ENCODE measurements at regions not wholly inside any gene's neighbourhood (a gene's known extent, or its start where the extent isn't known, plus 50 kb on each side); places are given as distances from the start of the nearest gene placed in this dataset.

GRCh38 chr1:106755682-106756406 is 300.6 kb upstream of the PRMT6 start:
- Histone ChIP-seq H3K36me3 (ENCODE audit: insufficient read depth, low read length) (no peaks in the 10 kb centered on the region), H2AFZ (ENCODE audit: low read length, unreplicated experiment) (no peak overlapping the region)

DNA sequence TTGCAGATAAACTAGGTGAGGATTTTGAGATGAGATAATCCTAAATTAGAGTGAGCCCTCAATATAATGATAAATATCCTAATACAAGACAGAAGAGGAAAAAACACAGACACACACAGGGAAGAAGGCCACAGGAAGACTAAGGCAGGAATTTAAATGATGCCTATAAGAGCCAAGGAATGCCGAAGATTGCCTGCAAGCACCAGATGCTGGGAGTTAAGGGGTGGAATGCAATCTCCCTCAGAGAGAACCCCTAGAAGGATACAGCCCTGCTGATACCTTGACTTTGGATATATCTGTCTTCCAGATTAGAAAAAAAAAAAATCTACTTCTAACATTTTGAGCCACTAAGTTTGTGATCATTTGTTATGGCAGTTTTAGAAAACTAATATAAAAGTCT is 299.7 kb upstream of the PRMT6 start:
- no peaks in the 10 kb centered on the region for H3K4me1 ChIP-seq (ENCODE audit: control insufficient read depth, insufficient read depth, low read length, unreplicated experiment)
- H3K36me3 ChIP-seq (ENCODE audit: insufficient read depth, low read length), result no peaks in the 10 kb centered on the region
- H2AFZ ChIP-seq (ENCODE audit: low read length, unreplicated experiment), result no peak overlapping the region
- H3K27ac ChIP-seq (ENCODE audit: low read depth, low read length), result no peak overlapping the region
- H3K4me3 ChIP-seq (ENCODE audit: low read depth, low read length), result no peak overlapping the region
- H3K79me2 ChIP-seq (ENCODE audit: control insufficient read depth, insufficient read depth, low read length, unreplicated experiment), result no peaks in the 10 kb centered on the region
- H3K27me3 ChIP-seq (ENCODE audit: insufficient read depth, low read length), result no peaks in the 10 kb centered on the region

More at GRCh38 chr1:106755682-106756406, 300.6 kb upstream of the PRMT6 start:
- no peak overlapping the region for H3K27ac ChIP-seq (ENCODE audit: low read depth, low read length)
- H3K4me1 ChIP-seq (ENCODE audit: control insufficient read depth, insufficient read depth, low read length, unreplicated experiment), result no peaks in the 10 kb centered on the region
- no peaks in the 10 kb centered on the region for H3K27me3 ChIP-seq (ENCODE audit: insufficient read depth, low read length)
- no peaks in the 10 kb centered on the region for H3K79me2 ChIP-seq (ENCODE audit: control insufficient read depth, insufficient read depth, low read length, unreplicated experiment)
- no peak overlapping the region for H3K4me3 ChIP-seq (ENCODE audit: low read depth, low read length)

GRCh38 chr1:106768077-106768476 is 288.4 kb upstream of the PRMT6 start:
- H3K36me3 ChIP-seq (ENCODE audit: insufficient read depth, low read length), result no peaks in the 10 kb centered on the region
- H3K79me2 ChIP-seq (ENCODE audit: control insufficient read depth, insufficient read depth, low read length, unreplicated experiment), result no peaks in the 10 kb centered on the region
- no peak overlapping the region for H3K4me3 ChIP-seq (ENCODE audit: low read depth, low read length)
- peak overlapping the region; percentile 41 for H3K27ac ChIP-seq (ENCODE audit: low read depth, low read length)
- no peaks in the 10 kb centered on the region for H3K27me3 ChIP-seq (ENCODE audit: insufficient read depth, low read length)
- H3K4me1 ChIP-seq (ENCODE audit: control insufficient read depth, insufficient read depth, low read length, unreplicated experiment), result no peaks in the 10 kb centered on the region
- H2AFZ ChIP-seq (ENCODE audit: low read length, unreplicated experiment), result no peak overlapping the region

- H3K4me3 ChIP-seq (ENCODE audit: low read depth, low read length), result no peak overlapping the region
- H3K79me2 ChIP-seq (ENCODE audit: control insufficient read depth, insufficient read depth, low read length, unreplicated experiment), result no peaks in the 10 kb centered on the region
- no peak overlapping the region for H2AFZ ChIP-seq (ENCODE audit: low read length, unreplicated experiment)
- no peaks in the 10 kb centered on the region for H3K36me3 ChIP-seq (ENCODE audit: insufficient read depth, low read length)
- H3K4me1 ChIP-seq (ENCODE audit: control insufficient read depth, insufficient read depth, low read length, unreplicated experiment), result no peaks in the 10 kb centered on the region
- H3K27ac ChIP-seq (ENCODE audit: low read depth, low read length), result peak overlapping the region; percentile 41
- H3K27me3 ChIP-seq (ENCODE audit: insufficient read depth, low read length), result no peaks in the 10 kb centered on the region
Observed at GRCh38 chr1:106768501-106768900, 288.0 kb upstream of the PRMT6 start.

- no peaks in the 10 kb centered on the region for H3K4me1 ChIP-seq (ENCODE audit: control insufficient read depth, insufficient read depth, low read length, unreplicated experiment)
- no peaks in the 10 kb centered on the region for H3K79me2 ChIP-seq (ENCODE audit: control insufficient read depth, insufficient read depth, low read length, unreplicated experiment)
- H3K36me3 ChIP-seq (ENCODE audit: insufficient read depth, low read length), result no peaks in the 10 kb centered on the region
- no peak overlapping the region for H3K27ac ChIP-seq (ENCODE audit: low read depth, low read length)
- no peaks in the 10 kb centered on the region for H3K27me3 ChIP-seq (ENCODE audit: insufficient read depth, low read length)
- H2AFZ ChIP-seq (ENCODE audit: low read length, unreplicated experiment), result no peak overlapping the region
- no peak overlapping the region for H3K4me3 ChIP-seq (ENCODE audit: low read depth, low read length)
Observed at GRCh38 chr1:106773206-106773605, 283.3 kb upstream of the PRMT6 start.

GRCh38 chr1:106780066-106780465 is 276.4 kb upstream of the PRMT6 start:
- Histone ChIP-seq H3K4me1 (ENCODE audit: control insufficient read depth, insufficient read depth, low read length, unreplicated experiment) (no peaks in the 10 kb centered on the region), H2AFZ (ENCODE audit: low read length, unreplicated experiment) (no peak overlapping the region), H3K79me2 (ENCODE audit: control insufficient read depth, insufficient read depth, low read length, unreplicated experiment) (no peaks in the 10 kb centered on the region), H3K27me3 (ENCODE audit: insufficient read depth, low read length) (no peaks in the 10 kb centered on the region), H3K4me3 (ENCODE audit: low read depth, low read length) (no peak overlapping the region), H3K27ac (ENCODE audit: low read depth, low read length) (no peak overlapping the region), H3K36me3 (ENCODE audit: insufficient read depth, low read length) (no peaks in the 10 kb centered on the region)

DNA sequence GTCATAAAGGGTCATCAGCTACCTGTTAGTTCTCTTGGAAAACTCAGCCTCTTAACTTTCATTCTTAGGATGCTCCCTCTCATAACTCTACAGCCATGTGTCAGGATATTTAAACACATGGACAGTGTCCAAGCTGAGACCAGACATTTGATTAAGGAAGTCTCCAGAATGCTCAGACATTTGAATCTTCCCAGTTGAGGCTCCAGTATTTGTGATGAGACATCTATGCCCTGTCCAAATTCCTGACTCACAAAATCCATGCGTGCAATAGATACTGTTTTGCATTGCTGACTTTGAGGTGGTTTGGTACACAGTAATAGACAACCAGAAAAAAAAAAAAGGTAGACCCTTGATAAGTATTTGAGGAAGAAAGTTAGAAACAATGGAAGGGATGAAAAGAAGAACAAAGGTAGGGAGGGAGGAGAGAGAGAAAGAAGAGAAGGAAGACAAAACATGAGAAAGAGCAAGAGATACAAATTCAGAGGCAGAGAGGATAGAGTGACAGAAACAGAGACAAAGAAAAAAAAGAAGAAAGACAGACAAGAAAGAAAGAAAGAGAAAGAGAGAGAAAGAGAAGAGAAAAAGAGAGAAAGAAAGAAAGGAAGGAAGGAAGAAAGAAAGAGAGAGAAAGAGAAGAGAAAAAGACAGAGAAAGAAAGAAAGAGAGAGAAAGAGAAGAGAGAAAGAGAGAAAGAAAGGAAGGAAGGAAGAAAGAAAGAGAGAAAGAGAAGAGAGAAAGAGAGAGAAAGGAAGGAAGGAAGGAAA is 275.5 kb upstream of the PRMT6 start:
- H3K27me3 ChIP-seq (ENCODE audit: insufficient read depth, low read length), result no peaks in the 10 kb centered on the region
- no peak overlapping the region for H2AFZ ChIP-seq (ENCODE audit: low read length, unreplicated experiment)
- H3K27ac ChIP-seq (ENCODE audit: low read depth, low read length), result no peak overlapping the region
- H3K4me1 ChIP-seq (ENCODE audit: control insufficient read depth, insufficient read depth, low read length, unreplicated experiment), result no peaks in the 10 kb centered on the region
- H3K4me3 ChIP-seq (ENCODE audit: low read depth, low read length), result no peak overlapping the region
- H3K36me3 ChIP-seq (ENCODE audit: insufficient read depth, low read length), result no peaks in the 10 kb centered on the region
- H3K79me2 ChIP-seq (ENCODE audit: control insufficient read depth, insufficient read depth, low read length, unreplicated experiment), result no peaks in the 10 kb centered on the region

DNA sequence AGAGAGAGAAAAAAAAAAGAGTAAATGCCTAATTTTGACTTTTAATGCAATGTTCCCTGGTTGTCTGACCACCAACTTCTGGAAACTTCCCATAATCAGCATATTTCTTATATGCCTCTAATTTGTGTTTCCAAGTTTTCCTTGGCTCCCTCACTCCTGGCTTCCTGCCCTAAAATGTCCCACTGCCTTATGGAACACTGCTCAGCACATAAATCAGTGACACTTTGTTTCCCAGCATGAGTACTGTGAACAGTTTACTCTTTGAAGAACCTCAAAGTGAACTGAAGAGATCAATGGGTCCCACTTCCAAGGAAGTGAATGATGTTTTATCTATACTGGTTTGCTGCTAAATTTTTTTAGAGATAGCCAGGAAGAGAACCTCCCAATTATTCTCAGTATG is 271.3 kb upstream of the PRMT6 start:
- Histone ChIP-seq H3K4me1 (ENCODE audit: control insufficient read depth, insufficient read depth, low read length, unreplicated experiment) (no peaks in the 10 kb centered on the region), H2AFZ (ENCODE audit: low read length, unreplicated experiment) (no peak overlapping the region)

DNA sequence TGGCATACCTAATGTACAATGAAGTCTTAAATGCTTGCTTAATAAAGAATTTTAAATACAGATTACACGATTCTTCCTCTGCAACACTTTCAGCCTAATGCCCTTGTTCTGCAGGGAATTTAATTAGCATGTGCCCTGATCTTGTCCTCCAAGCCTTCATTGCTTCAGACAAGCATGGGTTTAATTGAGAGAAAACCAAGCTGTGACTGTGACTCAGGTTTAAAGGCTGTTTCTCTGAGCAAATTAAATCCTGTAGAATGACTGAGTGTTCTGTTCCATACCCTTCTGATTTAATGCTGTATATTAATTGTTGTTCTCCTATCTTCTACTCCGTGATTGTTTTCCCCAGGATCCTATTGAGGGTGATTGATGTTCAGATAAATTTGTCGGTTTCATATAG is 269.0 kb upstream of the PRMT6 start:
- Histone ChIP-seq H3K4me1 (ENCODE audit: control insufficient read depth, insufficient read depth, low read length, unreplicated experiment) (no peaks in the 10 kb centered on the region), H3K27ac (ENCODE audit: low read depth, low read length) (no peak overlapping the region), H2AFZ (ENCODE audit: low read length, unreplicated experiment) (no peak overlapping the region), H3K36me3 (ENCODE audit: insufficient read depth, low read length) (no peaks in the 10 kb centered on the region), H3K4me3 (ENCODE audit: low read depth, low read length) (no peak overlapping the region), H3K79me2 (ENCODE audit: control insufficient read depth, insufficient read depth, low read length, unreplicated experiment) (no peaks in the 10 kb centered on the region), H3K27me3 (ENCODE audit: insufficient read depth, low read length) (no peaks in the 10 kb centered on the region)

More for the DNA sequence above, 271.3 kb upstream of the PRMT6 start:
- Histone ChIP-seq H3K27ac (ENCODE audit: low read depth, low read length) (no peak overlapping the region), H3K4me3 (ENCODE audit: low read depth, low read length) (no peak overlapping the region), H3K27me3 (ENCODE audit: insufficient read depth, low read length) (no peaks in the 10 kb centered on the region), H3K79me2 (ENCODE audit: control insufficient read depth, insufficient read depth, low read length, unreplicated experiment) (no peaks in the 10 kb centered on the region), H3K36me3 (ENCODE audit: insufficient read depth, low read length) (no peaks in the 10 kb centered on the region)

GRCh38 chr1:106789686-106790085 is 266.8 kb upstream of the PRMT6 start:
- Histone ChIP-seq H3K4me1 (ENCODE audit: control insufficient read depth, insufficient read depth, low read length, unreplicated experiment) (no peaks in the 10 kb centered on the region), H3K27me3 (ENCODE audit: insufficient read depth, low read length) (no peaks in the 10 kb centered on the region), H3K27ac (ENCODE audit: low read depth, low read length) (no peak overlapping the region), H3K4me3 (ENCODE audit: low read depth, low read length) (no peak overlapping the region), H3K36me3 (ENCODE audit: insufficient read depth, low read length) (no peaks in the 10 kb centered on the region), H2AFZ (ENCODE audit: low read length, unreplicated experiment) (no peak overlapping the region), H3K79me2 (ENCODE audit: control insufficient read depth, insufficient read depth, low read length, unreplicated experiment) (no peaks in the 10 kb centered on the region)

DNA sequence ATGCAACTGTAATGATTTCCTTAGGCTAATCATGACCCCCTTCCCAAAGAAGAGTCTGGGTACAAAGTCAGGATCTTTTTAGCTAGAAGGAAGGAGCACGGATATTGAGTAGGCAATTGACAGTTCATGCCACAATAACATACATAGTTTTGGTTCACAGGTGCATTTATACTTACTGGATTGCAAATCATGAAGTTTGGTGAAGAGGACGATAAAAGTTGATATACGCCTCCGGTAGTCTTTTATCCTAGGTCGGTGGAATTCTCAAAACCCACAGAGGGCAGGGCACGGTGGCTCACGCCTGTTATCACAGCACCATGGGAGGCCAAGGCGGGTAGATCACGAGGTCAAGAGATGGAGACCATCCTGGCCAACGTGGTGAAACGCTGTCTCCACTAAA is 265.4 kb upstream of the PRMT6 start:
- Histone ChIP-seq H3K27ac (ENCODE audit: low read depth, low read length) (no peak overlapping the region), H3K27me3 (ENCODE audit: insufficient read depth, low read length) (no peaks in the 10 kb centered on the region), H2AFZ (ENCODE audit: low read length, unreplicated experiment) (no peak overlapping the region), H3K79me2 (ENCODE audit: control insufficient read depth, insufficient read depth, low read length, unreplicated experiment) (no peaks in the 10 kb centered on the region), H3K4me3 (ENCODE audit: low read depth, low read length) (no peak overlapping the region), H3K4me1 (ENCODE audit: control insufficient read depth, insufficient read depth, low read length, unreplicated experiment) (no peaks in the 10 kb centered on the region), H3K36me3 (ENCODE audit: insufficient read depth, low read length) (no peaks in the 10 kb centered on the region)

Measured in ACC112 (cell line).